ENCODE measurements at regions not wholly inside any gene's neighbourhood (a gene's known extent, or its start where the extent isn't known, plus 50 kb on each side); places are given as distances from the start of the nearest gene placed in this dataset.
A peak's percentile ranks its signal among the peaks of the same experiment; 100 is the strongest.
"Not testable (repeated sequence)": the region's sequence is repeated elsewhere in the genome, so short reads cannot be mapped to it uniquely, and the experiment has no call there.

DNA sequence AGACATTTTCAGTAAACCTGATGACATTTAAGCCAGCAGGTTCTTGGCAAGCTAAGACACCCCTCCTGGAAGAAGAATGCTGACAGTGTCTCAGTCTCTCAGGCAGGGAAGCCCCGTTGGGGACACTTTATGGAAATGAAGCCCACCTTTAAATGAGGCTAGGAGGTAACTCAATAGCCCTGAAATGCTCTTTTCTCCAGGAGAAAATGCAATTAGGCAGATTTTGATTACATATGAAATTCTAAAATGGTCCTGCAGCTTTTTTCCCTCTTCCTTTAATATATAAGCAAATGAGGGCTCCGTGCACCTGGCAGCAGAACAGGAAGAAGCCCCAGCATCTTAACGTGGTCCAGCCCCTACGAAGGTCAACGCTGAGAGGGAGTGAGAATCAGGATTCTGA is 65.8 kb upstream of the CHST15 start:
- no peak for DNase-seq

DNA sequence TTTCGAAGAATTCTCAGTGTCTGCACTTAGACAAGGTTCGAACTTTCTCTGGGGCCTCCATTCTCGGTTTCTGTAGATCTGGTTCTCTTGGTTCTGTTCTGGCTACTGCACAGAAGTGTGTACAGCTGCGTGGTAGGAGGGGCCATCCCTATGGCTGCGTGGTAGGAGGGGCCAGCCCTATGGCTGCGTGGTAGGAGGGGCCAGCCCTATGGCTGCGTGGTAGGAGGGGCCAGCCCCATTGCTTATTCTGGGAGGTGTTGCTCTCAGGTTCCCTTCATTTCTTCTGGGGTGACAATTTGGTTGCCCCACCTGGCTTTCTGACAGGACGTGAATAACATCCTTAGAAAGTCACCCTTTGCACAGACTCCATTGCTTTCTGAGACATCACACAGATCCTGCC is 65.2 kb upstream of the CHST15 start:
- no peak for DNase-seq

DNA sequence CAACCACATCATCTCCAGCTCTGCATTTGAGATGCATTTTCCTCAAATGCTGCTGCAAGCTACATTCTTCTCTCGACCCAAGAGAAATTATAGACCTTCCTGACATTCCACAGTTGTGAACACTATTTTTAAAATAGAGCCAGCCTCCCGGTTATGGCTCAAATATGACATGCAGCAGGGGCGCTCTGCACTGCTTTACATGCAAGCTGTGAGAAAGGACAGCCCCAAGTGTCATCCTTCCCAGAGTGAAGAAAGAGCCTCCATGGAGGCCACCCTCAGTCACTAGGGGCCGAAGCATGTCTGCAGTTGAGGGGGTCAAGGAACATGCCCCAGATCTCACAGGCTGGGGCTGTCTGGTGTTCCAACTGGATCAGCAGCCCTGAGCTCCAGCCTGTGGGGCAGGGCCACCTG is 63.9 kb upstream of the CHST15 start:
- no peak for DNase-seq

DNA sequence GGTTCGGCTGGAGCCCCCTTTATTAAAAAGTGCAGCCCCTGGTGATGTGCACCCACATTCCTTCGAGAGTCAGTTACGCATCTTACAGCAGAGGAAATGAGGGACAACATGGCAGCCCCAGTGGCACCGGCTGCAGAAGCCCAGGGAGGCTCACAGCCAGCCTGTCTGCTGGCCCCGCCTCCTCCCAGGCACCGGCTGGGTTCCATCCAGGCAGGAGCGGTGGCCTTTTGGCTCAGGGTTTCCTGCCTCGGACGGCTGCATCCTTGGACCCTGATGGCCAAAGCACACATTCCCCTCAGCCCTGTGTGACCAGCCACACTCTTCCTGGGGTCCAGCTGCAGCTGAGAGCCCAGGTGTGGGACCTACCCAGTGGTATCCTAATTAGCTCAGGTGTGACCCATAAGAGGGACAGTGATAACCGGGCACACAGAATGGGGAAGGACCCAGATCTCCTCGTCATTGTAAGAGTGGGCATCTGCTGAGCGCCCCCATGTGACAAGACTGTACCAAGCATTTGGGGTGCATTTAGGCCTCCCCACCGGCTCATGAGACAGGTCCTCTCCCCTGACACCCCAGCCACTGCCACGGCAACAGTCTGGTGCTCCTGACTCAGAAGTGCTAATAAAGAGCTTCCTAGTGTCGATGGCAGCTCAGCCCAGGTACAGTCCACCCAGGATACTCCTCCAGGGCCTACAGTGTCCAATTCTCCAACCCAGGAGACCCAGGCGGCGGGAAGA is 63.3 kb upstream of the CHST15 start:
- no peak for DNase-seq

DNA sequence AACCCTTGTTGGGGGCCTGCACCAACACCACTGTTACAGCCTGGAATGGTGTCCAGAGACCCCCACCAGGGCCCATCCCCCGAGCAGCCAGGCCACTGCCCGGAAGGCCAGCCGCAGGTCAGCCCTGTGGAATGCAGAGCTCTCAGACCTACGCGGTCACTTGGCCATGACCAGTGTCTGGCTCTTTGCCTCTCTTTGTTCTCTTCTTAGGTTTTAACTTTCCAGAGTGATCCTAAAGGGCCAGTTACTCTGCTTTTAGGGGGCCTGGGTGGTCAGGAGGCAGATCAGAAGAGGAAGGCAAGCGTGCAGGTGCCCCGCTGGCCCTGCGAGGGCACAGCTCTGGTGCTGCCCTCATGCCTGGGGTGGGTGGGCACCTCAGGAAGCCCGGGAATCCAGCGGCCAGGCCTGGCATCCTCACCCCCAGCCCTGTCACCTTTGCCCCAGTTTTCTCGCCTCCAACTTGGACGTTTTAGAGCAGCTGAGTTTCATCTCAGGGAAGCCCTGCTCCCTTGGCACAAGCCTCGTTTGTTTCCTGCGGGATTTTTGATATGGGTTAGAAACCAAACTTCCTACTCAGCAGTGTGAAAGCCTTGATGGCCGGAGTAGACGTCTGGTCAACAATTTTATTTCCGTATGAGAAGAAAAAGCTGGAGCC is 62.5 kb upstream of the CHST15 start:
- no peak for DNase-seq

DNA sequence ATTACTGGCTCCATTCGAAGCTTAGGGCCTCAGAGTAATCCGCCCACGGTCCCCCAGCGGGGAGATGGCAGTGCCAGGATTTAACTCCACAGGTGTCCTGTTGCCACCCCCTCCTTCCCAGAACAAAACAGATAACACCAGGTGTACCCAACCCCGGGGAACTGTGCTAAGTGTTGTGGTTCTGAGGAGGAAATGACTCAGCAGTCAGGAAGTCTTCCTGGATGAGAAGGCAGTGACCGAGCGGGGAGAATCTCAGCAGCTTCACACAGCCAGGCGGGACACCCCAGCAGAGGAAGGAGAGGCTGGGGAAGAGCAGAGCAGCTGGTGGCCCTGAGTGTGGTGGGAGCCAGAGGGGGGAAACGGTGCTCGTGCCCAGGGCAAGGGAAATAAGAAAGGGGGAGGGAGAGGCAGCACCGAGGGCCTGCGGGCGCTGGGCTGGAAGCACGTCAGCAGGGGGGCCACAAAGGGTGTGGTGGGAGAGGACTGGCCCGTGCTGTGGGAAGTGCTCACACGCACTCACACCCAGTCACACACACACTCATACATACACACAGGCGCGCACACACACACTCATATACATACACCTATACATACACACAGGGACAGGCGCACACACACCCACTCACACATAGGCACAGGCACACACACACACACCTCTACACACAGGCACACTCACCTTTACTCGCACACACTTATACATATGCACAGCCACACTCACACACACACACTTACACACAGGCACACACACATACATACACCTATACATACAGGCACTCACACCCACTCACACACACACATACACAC is 59.8 kb upstream of the CHST15 start:
- DNase-seq: peak; percentile 27

DNA sequence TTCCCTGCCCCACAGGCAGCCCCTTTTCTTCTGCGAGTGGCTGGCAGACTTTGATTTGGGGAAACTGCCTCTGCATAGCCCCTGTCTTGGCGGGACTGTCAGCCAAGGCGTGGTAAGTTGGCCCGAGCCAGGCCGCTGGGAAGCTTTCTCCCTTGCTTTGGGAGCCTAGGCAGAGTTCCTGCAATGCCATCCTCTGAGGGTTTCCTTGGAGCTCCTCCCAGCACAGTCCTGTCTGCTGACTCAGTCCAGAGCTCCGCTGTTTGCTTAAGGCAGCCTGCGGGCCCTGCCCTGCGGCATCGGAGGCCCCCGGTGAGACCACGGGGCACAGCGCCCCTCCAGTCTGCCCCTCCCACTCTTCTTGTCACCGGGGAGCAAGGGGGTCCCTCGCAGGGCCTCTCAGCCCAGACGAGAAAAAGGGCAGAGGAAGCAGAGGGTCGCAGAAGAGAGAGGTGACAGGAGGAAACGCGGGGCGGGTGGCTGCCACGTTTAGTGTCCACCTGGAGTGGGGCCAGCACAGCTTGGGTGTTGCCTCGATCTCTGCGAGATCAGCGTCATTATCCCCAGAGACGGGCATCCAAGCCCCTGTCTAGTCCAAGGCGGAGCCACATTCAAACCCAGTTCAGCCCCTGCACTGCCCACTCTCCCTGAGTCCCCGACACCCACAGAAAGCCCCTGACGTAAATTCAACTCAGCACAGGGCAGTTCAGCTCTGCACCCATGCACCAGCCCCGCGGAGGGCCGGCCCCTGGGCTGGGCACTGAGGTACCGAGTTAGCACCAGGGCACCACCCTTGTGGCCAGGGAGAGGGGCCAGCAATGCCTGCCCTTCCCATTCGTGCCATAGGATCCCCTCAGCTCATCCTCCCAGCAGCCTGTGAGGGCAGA is 59.0 kb upstream of the CHST15 start:
- DNase-seq: no peak

DNA sequence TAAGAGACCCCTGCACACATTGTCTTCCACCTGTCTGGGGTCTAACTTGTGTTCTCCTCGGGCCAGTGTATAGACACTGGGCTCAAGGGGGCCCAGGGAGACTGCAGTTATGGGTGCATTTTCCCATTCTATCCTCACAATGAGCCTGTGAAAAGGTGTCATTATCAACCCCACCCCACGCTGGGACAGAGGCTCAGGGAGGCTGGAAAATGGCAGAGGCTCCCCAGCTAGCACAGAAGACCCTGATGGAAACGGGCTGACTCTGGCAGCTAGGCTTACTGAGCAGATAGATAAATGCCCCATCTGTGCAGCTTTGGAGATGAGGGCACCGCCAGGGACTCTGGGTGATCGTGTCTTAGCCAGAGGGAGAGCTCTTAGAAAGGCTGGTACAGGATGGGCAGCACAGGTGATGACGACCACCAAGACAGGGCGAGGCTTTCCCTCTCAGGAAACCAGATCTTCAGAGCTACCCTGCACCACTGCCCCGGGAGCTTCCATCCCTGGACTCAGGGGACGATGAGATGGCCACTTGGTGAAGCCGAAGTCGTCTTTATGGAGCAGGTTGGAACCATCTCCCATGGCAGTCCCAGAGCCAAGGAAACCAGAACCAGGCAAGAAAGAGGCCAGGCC is 58.2 kb upstream of the CHST15 start:
- no peak for DNase-seq

DNA sequence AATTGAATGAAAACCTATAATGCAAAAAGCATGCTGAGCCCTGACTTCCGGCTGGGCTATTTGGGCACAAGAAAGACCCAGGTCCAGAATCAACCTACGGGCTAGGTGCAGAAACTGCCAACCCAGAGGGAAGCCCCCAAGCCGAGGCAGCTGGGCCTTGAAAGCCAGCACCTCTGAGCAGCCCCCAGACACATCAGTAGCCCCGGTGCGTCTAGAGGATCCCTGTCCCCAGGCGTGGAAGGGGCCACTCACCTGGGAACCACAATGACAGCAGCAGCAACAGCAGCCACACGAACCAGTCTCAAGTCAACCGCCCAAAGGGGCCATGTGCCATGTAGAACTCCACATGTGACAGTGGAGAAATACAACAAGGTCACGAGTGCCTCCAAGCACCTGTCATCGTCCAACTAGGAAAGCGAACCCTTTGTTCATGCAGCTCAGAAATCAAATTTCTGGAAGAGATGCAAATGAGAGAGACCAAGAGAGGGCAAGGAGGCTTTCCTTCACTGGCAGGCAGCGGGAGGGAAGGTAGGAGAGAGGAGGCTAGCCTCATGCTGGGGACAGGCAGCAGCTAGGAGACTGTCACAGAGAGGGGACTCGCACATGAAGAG is 57.5 kb upstream of the CHST15 start:
- no peak for DNase-seq

DNA sequence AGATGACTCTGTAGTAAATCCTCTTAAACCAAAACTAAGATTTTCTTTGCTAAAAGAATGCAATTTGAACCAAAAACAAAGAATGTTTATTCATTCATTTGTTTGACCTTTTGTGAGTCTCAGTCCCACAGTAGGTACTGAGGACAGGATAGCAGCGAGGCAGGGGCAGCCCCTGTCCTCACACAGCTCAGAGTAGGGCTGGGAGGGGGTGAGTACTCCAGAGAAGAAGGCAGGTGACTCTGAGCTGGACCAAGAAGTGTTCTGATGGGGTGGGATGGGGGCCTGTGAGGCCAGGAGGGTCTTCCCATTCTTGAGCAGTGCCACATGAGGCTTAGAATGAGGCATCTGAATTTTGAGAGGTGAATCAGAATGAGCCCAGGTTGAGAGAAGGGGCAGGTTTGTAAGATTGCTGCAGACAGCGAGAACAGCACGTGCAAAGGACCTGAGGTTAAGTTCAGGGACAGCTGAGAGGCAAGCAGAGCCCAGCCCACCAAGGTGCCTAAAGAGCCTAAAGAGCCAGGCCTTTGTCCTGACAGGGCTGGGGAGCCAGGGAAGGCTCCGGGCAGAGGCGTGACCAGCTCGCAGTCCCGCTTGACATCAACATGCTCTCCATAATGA is 56.9 kb upstream of the CHST15 start:
- DNase-seq: no peak

DNA sequence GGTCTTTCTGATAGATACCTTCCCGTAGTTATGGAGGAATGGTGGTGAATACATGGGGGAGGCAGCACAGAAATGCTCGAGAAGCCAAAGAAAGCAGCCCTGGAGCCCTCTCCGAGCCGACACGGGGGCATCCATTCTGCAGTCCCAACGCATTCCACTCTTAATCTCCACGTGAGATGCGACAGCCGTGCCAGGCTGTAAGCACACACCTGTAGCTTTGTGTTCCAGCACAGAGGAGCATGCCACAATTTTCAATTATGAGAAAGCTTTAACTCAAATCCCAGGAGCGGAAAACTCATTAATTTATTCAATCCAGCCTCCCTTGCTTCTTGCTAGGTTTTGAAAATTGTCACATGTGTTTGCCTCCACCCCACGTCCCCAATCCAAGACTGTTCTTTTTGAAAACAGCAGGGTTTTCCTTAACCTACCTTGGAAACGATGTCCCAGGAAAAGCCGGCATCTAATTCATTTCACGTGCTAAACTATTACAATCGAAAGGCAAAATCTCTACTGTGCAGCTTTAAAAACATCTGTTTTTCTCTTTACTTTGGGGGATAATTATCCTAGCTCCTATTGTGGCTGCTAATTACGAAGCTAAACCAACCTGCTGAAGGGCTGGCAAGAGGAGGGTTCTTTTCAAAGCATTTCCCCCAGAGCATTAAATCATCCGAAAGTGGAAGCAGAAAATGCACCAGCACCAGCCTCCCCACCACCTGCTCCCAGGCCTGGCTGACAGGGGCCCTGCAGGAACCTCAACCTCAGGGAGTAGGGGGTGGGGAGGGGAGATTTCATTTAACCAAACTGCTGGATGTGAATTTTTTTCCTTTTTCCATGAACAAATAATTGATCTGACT is 56.0 kb upstream of the CHST15 start:
- no peak for DNase-seq

DNA sequence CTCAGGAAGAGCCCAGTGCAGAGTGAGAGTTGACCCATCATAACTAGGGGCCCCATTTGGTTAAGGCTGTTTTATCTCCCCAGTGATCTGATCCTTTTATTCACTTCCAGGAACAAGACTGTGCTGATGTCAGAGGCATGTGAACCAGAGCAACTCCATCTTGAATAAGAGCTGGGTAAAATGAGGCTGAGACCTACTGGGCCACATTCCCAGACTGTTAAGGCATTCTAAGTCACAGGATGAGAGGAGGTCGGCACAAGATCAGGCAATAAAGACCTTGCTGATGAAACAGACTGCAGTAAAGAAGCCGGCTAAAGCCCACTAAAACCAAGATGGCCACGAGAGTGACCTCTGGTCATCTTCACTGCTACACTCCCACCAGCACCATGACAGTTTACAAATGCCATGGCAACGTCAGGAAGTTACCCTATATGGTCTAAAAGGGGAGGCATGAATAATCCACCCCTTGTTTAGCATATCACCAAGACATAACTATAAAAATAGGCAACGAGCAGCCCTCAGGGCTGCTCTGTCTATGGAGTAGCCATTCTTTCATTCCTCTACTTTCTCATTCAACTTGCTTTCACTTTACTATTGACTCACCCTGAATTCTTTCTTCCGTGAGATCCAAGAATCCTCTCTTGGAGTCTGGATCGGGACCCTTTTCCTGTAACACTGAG is 55.3 kb upstream of the CHST15 start:
- DNase-seq: not testable (repeated sequence)

DNA sequence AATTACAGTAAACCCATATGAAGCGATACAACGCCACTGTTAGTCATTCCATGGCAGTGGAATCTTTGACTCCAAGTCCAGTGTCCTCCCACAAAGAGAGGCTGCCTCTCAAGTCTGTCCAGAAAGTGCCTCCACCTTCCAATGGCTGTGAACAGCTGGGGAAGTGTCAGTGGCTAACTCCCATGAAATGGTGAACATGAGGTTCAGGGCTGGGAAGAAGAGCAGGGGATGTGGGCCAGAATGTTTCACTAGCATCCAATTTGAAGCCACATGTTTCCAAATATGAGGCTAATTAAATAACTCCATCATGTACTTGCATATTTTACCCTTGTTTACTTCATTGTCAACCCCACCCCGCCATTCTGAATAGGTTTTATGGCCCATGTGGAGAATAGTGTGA is 53.1 kb upstream of the CHST15 start:
- no peak for DNase-seq

DNA sequence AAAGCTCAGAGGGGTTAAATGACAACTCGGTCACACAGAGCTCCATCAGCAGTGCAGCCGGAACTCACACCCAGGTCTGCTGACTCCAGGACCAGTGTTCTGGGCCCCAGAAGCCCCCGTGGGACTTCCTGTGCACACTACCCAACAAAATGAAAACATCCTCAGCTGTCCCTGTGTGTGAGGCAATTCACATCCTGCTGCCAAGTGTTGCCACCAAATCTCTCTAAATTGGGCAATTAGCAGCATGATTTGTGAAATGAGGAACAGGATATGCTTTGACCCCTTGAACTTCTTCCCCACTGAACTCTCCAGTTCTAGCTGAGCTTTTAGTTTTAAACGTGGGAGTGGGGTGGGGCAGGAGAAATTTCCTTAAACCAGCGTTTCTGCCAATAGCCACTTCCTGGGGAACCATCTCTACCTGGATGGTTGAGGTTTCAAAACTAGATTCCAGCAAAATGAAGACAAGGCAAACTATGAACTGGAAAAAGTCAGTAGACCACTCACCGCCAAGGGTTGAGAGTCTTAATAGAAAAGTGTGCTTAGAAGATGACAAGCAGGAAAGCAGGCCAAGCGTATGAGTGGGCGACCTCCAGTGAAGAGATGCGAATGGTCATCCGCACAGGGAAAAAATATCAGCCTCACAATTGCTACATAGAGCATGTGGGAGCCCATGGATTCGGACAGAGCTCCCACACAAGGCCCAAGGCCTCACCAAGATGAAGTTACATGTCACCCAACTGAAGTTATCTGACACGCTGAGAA is 51.9 kb upstream of the CHST15 start:
- DNase-seq: no peak

DNA sequence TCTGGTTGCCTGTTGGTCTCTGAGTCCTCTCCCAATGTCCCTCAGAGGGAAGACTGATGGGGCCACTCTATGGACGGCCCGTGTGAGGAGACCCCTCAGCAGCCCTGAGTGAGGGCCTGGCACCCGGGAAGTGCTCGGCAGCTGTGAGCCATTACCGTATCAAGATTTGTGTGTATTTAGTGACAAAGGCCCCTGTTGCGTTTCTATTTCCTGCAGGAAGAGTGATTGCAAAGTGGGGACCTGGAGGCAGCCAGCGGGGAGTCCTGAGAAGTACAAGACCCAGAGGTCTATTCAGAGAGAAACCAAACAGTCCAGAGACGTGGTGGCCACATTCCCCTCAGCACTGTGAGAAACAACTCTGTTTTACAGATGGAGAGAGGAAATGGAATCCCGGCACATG is 51.1 kb upstream of the CHST15 start:
- DNase-seq: no peak

DNA sequence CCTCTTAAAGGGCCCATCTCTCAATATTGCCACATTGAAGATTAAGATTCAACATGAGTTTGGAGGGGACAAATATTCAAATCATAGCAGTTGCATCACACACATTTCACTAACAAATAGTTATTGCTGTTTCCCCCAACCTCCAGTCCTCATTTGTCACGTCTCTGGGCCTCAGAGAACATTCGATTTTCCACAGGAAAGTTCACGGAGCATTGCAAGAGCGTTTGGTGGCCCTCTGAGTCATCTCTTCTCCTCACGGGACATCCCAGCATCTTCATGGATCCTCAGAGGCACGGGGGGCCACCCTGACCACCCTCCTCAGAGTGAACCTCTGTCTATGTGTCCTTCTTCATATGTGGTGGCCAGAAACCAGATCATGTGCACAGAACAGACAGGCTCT is 50.3 kb upstream of the CHST15 start:
- DNase-seq: no peak
